ENCODE measurements at regions not wholly inside any gene's neighbourhood (a gene's known extent, or its start where the extent isn't known, plus 50 kb on each side); places are given as distances from the start of the nearest gene placed in this dataset.

DNA sequence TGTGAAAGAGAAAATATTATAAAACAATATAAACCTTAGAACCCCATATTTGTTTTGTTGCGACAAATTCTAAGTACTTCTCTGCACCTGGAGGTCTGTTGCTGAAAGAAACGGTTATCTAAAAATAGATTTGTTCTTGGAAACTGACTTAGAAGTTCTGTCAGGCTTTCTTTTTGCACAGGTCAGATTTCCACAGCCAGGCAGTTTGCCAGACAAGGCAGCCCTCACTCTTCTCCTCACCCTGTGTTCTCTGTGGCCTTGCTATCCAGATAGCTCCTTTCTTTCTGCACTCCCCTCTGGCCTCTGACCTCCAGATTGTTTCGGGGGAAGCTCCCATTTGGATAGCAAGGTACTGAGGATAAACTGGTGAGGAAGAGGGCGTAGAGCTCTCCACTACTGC, 413.3 kb upstream of the ONECUT1 start:
- no peaks in the 10 kb centered on the region for H3K23me2 ChIP-seq (ENCODE audit: insufficient read length, low read depth, low read length, poor library complexity, severe bottlenecking)
- H3K79me1 ChIP-seq (ENCODE audit: insufficient read depth, low read depth, low read length, poor library complexity, severe bottlenecking) = no peaks in the 10 kb centered on the region
- no peaks in the 10 kb centered on the region for H4K20me1 ChIP-seq (ENCODE audit: control insufficient read depth, insufficient read depth, insufficient read length)
- Mint-ChIP-seq H3K27ac (no peak overlapping the region), H3K4me1 (peaks cover 12 to 21% of the 10 kb centered on the region in 2 experiments), H3K9me3 (peaks cover 0 to 10% of the 10 kb centered on the region in 2 experiments; a peak in 1 of 5 replicates), H3K36me3 (ENCODE audit: insufficient read depth in 1 of 3, low read depth in 3 of 3) (peaks cover 0 to 1% (median 0%) of the 10 kb centered on the region in 3 experiments; a peak in 1 of 7 replicates), H3K27me3 (ENCODE audit: low read depth) (peaks cover 1% of the 10 kb centered on the region), H3K4me3 (no peak overlapping the region)
- no peak overlapping the region for H4K91ac ChIP-seq (ENCODE audit: insufficient read length, low read depth, low read length)
- no peak for DNase-seq
- no peak overlapping the region for H2AFZ ChIP-seq (ENCODE audit: low read length)
- H3K9me3 ChIP-seq (ENCODE audit: control insufficient read depth, low read depth, low read length) = no peaks in the 10 kb centered on the region
- H2BK12ac ChIP-seq (ENCODE audit: insufficient read length, low read depth, low read length) = no peak overlapping the region
- no peak overlapping the region for H3K14ac ChIP-seq (ENCODE audit: insufficient read depth, low read length)
- peaks cover 2% of the 10 kb centered on the region; the same call in 1 of the 2 replicates for H3K4me1 ChIP-seq (ENCODE audit: insufficient read depth, low read length)
- H3K9ac ChIP-seq (ENCODE audit: extremely low read depth, insufficient read length, low read length) = no peak overlapping the region
- H4K5ac ChIP-seq (ENCODE audit: insufficient read length, low read depth, low read length) = no peak overlapping the region
- no peak overlapping the region for H3T11ph ChIP-seq (ENCODE audit: low read length)
- no peak overlapping the region for H3K27ac ChIP-seq (ENCODE audit: insufficient read length, low read depth, low read length)
- no CpG with 5 or more reads among the region's 4 CpGs for WGBS (ENCODE audit: extremely low coverage, insufficient read length, low lambda C conversion rate)
- TF ChIP-seq, protein P1, sequence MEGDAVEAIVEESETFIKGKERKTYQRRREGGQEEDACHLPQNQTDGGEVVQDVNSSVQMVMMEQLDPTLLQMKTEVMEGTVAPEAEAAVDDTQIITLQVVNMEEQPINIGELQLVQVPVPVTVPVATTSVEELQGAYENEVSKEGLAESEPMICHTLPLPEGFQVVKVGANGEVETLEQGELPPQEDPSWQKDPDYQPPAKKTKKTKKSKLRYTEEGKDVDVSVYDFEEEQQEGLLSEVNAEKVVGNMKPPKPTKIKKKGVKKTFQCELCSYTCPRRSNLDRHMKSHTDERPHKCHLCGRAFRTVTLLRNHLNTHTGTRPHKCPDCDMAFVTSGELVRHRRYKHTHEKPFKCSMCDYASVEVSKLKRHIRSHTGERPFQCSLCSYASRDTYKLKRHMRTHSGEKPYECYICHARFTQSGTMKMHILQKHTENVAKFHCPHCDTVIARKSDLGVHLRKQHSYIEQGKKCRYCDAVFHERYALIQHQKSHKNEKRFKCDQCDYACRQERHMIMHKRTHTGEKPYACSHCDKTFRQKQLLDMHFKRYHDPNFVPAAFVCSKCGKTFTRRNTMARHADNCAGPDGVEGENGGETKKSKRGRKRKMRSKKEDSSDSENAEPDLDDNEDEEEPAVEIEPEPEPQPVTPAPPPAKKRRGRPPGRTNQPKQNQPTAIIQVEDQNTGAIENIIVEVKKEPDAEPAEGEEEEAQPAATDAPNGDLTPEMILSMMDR (conservative IDR thresholded peaks at IDR 0.05) = no peak
- H2BK5ac ChIP-seq (ENCODE audit: insufficient read length, low read length) = no peak overlapping the region
- no peak overlapping the region for H2BK15ac ChIP-seq (ENCODE audit: low read depth, low read length)
- no peaks in the 10 kb centered on the region for H3K27me3 ChIP-seq (ENCODE audit: insufficient read depth, low read length)
- no peak overlapping the region for H3K23ac ChIP-seq (ENCODE audit: insufficient read length, low read depth, low read length)
- no peak overlapping the region for H2AK5ac ChIP-seq (ENCODE audit: insufficient read length, low read length)
- H2BK120ac ChIP-seq (ENCODE audit: low read depth, low read length, poor library complexity, severe bottlenecking) = no peak overlapping the region
- no peaks in the 10 kb centered on the region for H3K79me2 ChIP-seq (ENCODE audit: insufficient read depth, low read length)
- H2BK20ac ChIP-seq (ENCODE audit: low read depth, low read length, poor library complexity, severe bottlenecking) = no peak overlapping the region
- H4K8ac ChIP-seq (replicated peaks; ENCODE audit: insufficient read length, low read depth, low read length) = no peak overlapping the region
- no peak overlapping the region for H3K4ac ChIP-seq (ENCODE audit: low read depth, low read length)
- H3K18ac ChIP-seq (ENCODE audit: insufficient read length, low read depth, low read length) = no peak overlapping the region
- H3K56ac ChIP-seq (ENCODE audit: insufficient read length, low read depth, low read length) = no peak overlapping the region
- H3K4me2 ChIP-seq (ENCODE audit: insufficient read depth, insufficient read length, low read length) = no peak overlapping the region
